GM18511 (cell line): ENCODE measurements at regions not wholly inside any gene's neighbourhood (a gene's known extent, or its start where the extent isn't known, plus 50 kb on each side); places are given as distances from the start of the nearest gene placed in this dataset.

ENCODE experiments used
- ATAC-seq: cut with Tn5 transposase; IDR thresholded peaks from one replicate; pipeline ENCODE4 v1.9.1; 2021; ENCODE audit warnings: mild to moderate bottlenecking, moderate library complexity; ENCODE audit not compliant: unreplicated experiment

- ATAC-seq = no peak
Observed at GRCh38 chr6:9957215-9957759, 457.6 kb downstream of the TFAP2A start.

GRCh38 chr6:9948678-9949077 is 466.2 kb downstream of the TFAP2A start:
- no peak for ATAC-seq

DNA sequence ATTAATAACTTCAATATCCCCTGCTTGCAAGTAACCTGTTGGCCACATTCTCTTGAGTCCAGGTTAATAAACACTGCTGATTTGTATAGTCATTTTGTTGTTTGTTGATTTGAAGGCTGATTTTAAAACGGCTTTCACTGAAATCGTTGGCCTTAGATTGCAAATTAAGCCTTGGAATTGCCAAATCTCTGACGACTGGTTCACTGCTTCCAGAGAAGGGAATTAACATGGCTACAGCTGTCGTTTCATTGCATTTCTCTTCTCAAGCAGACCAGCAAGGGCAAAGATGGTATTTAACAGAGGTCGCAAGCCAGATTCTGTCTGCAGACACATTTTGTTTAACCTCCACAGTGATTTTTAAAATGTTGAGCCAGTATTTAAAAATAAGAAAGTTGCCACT is 470.9 kb downstream of the TFAP2A start:
- no peak for ATAC-seq

- ATAC-seq = no peak
Observed at GRCh38 chr6:9943026-9943425, 471.8 kb downstream of the TFAP2A start.

GRCh38 chr6:9942131-9942530 is 472.7 kb downstream of the TFAP2A start:
- no peak for ATAC-seq

GRCh38 chr6:9938801-9939200 is 476.1 kb downstream of the TFAP2A start:
- ATAC-seq = no peak

DNA sequence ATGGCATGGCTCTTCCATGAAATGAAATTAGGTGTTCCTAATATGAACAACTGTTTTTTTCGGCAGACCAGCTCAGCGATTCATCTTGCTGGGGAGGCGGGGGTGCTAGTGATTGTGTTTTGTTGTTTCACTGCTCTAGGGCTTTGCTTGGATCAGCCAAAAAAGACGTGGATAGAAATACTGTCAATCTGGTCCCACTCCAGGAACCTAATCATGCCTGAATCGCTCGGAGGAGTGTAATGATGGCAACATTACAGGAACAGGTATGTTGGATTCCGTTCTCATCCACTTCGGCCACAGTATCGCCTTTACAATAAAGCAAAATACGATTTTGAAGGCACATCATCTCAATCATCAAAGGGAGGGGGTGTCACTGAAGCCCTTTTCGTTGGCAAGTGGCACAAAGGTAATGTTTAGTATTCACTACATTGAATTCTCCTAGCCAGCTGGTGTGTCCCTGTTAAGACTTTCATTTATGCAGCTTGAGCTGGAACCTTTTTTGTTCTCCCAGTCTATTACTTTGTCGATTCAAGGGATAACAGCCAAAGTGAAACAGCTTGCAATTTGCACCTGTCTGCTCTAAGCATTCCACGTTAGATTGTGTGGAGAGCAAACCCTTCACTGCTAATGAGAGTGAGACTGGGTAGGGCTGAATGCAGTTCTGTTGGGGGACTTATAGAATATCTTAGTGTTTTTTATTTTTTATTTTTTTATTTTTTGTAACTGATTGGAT is 477.7 kb downstream of the TFAP2A start:
- no peak for ATAC-seq

DNA sequence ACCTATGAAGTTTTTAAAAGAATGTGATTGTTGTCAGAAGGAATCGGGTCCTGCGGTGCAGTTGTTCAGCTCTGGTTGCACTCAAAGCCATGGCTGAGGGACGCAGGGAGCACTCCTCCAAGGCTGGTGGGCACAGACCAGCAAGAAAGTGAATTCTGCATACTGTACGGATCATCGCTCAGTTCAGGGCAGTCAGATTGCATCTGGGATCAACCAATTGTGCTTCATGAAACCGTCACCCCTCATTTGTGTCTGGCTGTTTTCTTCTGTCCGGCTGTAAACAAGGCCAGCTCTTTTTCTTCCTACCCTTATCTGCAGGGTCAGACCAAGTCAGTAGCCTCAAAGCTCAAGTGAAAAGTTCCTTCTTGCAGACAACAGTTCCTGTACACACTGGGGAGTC is 478.3 kb downstream of the TFAP2A start:
- no peak for ATAC-seq

- no peak for ATAC-seq
Observed at GRCh38 chr6:9933677-9934076, 481.2 kb downstream of the TFAP2A start.

DNA sequence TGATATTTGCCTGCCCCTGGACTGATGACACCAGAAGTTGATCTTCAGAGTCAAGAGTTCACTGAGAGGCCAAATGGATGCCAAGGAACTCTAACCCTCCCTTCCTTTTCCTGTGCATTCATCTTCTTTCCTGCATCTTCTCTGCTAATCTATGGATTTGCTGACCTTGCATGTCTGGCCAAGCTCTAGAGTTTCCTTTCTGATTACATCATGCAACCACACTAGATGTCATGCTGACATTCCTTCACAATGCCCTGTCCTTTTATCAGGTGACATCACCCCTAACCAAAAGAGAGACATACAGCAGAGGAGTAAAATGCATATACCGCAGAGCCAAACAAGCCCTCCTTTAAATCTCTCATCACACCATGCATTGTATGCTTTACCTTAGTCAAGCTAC is 487.6 kb downstream of the TFAP2A start:
- no peak for ATAC-seq

- ATAC-seq = no peak
Observed at GRCh38 chr6:9924971-9925370, 489.9 kb downstream of the TFAP2A start.

DNA sequence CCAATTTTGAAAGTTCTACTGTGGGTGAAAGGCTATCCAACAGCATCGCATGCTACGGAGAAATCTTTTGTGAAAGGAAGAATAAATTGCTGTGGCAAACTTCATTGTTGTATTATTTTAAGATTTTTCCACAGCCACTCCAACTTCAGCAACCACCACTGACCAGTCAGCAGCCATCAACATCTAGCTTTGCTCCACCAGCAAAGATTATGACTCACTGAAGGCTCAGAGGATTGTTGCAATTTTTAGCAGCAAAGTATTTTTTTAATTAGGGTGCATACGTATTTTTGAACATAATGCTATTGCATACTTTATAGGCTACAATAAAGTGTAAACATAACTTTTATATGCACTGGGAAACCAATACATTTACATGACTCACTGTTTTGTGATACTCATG is 493.5 kb downstream of the TFAP2A start:
- ATAC-seq = no peak

DNA sequence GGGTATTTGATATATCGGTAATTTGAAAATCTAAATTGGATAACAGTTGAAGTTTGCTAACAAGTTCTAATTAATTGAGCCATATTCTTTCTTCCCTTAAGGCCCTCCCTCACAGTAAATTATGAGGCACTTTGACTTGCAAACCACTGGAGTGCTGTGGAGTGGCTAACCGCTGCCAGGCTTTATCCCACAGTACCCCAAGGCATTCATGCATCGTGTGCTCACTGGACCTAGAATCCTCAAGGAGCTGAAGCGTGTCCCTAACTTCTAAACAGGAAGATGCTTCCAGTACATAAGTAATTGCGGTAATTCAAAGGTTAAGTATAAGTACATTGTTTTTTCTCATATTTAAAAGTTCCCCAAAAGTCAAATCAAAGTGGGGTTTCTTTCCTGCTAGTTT is 499.9 kb downstream of the TFAP2A start:
- ATAC-seq = no peak

DNA sequence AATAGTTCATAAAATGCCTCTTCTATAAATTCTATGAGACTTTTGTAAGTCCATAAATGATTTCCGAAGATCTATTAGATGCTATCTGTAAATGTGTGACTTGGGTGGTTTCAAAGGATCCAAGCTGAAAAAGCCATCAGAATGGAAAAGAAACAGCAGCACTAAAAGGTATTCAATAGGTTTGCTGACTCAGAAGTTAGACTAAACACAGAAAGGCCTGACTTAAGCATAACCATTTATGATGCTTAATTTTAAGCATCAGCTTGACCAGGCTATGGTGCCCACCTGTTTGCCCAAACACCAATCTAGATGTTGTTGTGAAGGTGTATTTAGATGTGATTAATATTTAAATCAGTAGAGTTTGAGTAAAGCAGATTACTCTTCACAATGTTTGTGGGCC is 513.5 kb downstream of the TFAP2A start:
- ATAC-seq = no peak

- no peak for ATAC-seq
Observed at GRCh38 chr6:9896806-9897205, 518.1 kb downstream of the TFAP2A start.

GRCh38 chr6:9890893-9891292 is 524.0 kb downstream of the TFAP2A start:
- ATAC-seq = no peak

DNA sequence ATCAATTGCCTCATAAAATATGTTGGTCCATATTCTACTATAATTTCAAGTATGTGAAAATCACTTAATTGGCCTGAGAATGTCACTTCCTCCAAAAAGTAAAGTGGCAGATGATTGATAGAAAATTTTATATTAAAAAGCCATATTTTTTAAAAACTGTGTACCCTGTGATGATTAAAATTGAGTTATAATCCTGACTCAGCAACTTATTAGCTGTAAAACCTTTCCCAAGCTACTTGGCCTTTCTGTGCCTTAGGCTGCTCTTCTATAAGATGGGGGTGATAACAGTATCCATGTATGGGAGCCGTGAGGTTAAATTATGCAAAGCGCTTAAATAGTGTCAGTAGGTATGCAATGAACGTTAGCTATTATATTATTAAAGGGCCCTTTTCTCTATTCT is 524.4 kb downstream of the TFAP2A start:
- ATAC-seq = no peak

DNA sequence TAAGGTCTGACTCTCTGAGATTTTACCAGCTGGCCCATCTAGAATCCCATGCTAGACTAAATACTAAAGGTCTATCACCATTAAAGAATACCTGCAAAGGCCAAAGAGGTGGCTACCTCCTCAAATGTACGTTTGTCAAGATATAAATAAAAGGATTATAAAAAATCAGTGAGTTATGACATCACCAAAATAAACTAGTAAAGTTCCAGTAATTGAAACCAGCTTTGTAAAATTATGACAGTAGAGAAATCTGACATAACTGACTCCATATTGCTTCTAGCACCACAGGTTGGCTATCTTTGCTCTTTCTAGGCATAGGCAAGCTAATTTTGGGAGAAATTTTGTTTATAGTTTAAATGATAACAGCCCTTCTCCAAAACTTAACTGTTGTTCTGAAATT is 536.3 kb downstream of the TFAP2A start:
- ATAC-seq = no peak

DNA sequence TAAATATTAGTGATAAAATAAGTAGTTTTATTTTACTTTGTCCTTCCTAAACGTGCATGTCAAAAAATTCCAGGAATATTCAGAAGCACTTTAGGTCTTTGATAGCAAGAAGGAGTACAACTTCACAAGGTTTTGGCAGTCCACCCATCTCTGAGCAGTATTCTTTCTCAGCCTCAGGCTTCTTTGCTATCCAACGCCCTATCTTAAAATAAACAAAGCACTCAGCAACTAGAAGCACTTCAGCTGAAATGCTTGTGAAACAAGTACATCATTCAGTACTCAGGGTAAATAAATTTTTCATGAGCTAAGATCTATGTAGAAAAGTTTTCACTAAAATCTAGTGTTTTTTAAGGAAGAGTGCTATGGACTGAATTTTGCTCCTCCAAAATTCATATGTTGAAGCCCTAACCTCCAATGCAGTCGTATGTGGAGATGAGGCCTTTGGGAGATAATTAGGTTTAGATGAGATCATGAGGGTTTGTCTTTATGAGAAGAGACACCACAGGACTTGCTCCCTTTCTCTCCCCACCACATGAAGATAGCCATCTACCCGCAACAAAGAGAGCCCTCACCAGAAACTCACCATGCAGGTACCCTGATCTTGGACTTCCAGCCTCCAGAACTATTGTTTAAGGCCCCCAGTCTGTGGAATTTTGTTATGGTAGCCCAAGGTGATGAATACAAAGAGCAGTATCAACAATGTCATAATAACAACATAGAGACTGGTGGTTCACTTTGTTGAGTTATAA is 539.1 kb downstream of the TFAP2A start:
- no peak for ATAC-seq

DNA sequence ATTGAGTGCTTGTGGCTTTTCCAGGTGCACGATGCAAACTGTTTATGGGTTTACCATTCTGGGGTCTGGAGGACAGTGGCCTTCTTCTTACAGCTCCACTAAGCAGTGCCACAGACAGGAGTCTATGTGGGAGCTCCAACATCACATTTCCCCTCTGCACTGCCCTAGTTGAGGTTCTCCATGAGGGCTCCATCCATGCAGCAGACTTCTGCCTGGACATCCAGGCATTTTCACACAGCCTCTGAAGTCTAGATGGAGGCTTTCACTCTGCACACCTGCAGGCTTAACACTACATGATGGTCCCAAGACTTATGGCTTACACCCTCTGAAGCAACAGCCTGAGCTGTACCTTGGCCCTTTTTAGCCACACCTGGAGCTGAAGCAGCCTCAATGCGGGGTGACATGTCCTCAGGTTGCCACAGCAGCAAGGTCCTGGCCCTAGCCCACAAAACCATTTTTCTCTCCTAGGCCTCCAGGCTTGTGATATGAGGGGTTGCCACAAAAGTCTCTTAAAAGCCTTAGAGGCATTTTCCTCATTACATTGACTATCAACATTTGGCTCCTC is 552.2 kb downstream of the TFAP2A start:
- ATAC-seq = no peak

GRCh38 chr6:9851541-9852380 is 563.1 kb downstream of the TFAP2A start:
- ATAC-seq = no peak
